Astrocyte (in vitro differentiated cells and primary cell): ENCODE measurements at regions not wholly inside any gene's neighbourhood (a gene's known extent, or its start where the extent isn't known, plus 50 kb on each side); places are given as distances from the start of the nearest gene placed in this dataset.

Experiments used
- CTCF ChIP-seq: IDR thresholded peaks from 2 replicates; pipeline ENCODE4 v1.5.1; 2011; ENCODE audit warnings: low read depth, mild to moderate bottlenecking, inconsistent platforms, low read length, moderate library complexity; ENCODE audit not compliant: insufficient read depth
- EZH2 ChIP-seq: IDR thresholded peaks from 2 replicates; pipeline ENCODE4 v1.6.1; 2012; ENCODE audit warnings: mild to moderate bottlenecking, low read length, inconsistent platforms; ENCODE audit not compliant: insufficient read depth

GRCh38 chr2:129820908-129821307 lies 158.6 kb upstream of the RAB6C start:
- TF ChIP-seq CTCF, result no peak
- TF ChIP-seq EZH2, result no peak
